Upper lobe of left lung (tissue), 6 donors: ENCODE measurements at regions not wholly inside any gene's neighbourhood (a gene's known extent, or its start where the extent isn't known, plus 50 kb on each side); places are given as distances from the start of the nearest gene placed in this dataset.

Experiments used
- ATAC-seq, 2 donors: fragments of 200-7000 bp; cut with Tn5 transposase; one replicate each; pipeline ENCODE4 v1.9.1; 2022; ENCODE audit warnings: mild to moderate bottlenecking in 2 of 2, moderate library complexity in 2 of 2; ENCODE audit not compliant: low FRiP score in 2 of 2
- DNase-seq, 2 donors: peaks; one replicate each; pipeline ENCODE4 v3.0.0-alpha.2; 2019 to 2020
- H3K27ac ChIP-seq, 4 donors: fragments of 200-600 bp; sonication (generic); one replicate each; pipeline ENCODE4 v1.5.1; 2016 to 2019
- H3K27me3 ChIP-seq, 4 donors: fragments of 200-600 bp; sonication (generic); one replicate each; pipeline ENCODE4 v1.5.1; 2017 to 2019
- H3K36me3 ChIP-seq, 4 donors: fragments of 200-600 bp; sonication (generic); one replicate each; pipeline ENCODE4 v1.5.1; 2016 to 2019
- H3K4me1 ChIP-seq, 4 donors: fragments of 200-600 bp; sonication (generic); one replicate each; pipeline ENCODE4 v1.5.1; 2018 to 2019
- H3K4me3 ChIP-seq, 4 donors: fragments of 200-600 bp; sonication (generic); one replicate each; pipeline ENCODE4 v1.5.1; 2017 to 2019; ENCODE audit warnings: mild to moderate bottlenecking in 2 of 4, moderate library complexity in 1 of 4
- H3K9me3 ChIP-seq, 4 donors: fragments of 200-600 bp; sonication (generic); one replicate each; pipeline ENCODE4 v1.5.1; 2018 to 2019
- CTCF ChIP-seq, 6 experiments: fragments of 450-650 bp in 4 of 6; fragments of 200-600 bp in 2 of 6; sonication (generic) in 2 of 6; IDR thresholded peaks; one replicate each; pipeline ENCODE4 v1.5.1; 2016 to 2019; ENCODE audit warnings: antibody characterized with exemption in 6 of 6
- EP300 ChIP-seq, 4 donors: sonication (generic); formaldehyde crosslinking; IDR thresholded peaks; one replicate each; pipeline ENCODE4 v1.5.1; 2017; ENCODE audit warnings: antibody characterized with exemption in 4 of 4, control low read depth in 2 of 4
- POLR2A ChIP-seq, 4 donors: fragments of 450-650 bp; IDR thresholded peaks; one replicate each; pipeline ENCODE4 v1.5.1; 2016 to 2017; ENCODE audit warnings: antibody characterized with exemption in 4 of 4, mild to moderate bottlenecking in 2 of 4
- POLR2AphosphoS5 ChIP-seq, 2 donors: sonication (generic); formaldehyde crosslinking; IDR thresholded peaks; one replicate each; pipeline ENCODE4 v1.5.1; 2017; ENCODE audit warnings: antibody characterized with exemption in 2 of 2
- WGBS, 2 donors: methylation state at CpG; one replicate each; pipeline ENCODE4 v1.1.5; 2017 to 2018; 5-methylcytosine and 5-hydroxymethylcytosine counted together
- donor health status: DM: no; HTN: no; CAD: no; lungs with moderate emphysema.
- donor health status: DM: no; HTN: yes; CAD: no; lungs with severe emphysema.

DNA sequence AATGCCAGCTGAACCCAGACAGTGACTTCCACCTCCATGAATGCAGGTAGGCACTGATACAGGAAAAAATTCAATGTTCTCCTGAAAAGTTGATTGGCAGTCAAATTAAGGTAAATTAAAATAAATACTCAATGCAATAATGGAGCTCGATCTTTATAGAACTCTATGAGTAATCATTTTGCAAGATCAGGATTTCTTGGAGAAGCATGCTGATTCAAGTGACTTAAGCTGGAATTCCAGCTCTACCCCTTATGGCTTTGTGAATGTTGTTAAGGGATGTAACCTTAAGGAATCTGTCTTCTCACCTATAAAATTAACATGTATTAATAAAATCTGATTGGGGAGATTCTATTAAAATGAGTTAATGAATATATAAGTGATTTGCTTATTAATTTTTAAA, 145.1 kb downstream of the QPCT start:
- 67 to 90% methylated on average over 1 of the region's 1 CpG for WGBS, 2 donors
- Histone ChIP-seq H3K9me3 (no peaks in the 10 kb centered on the region), H3K27me3 (no peaks in the 10 kb centered on the region), H3K4me1 (no peaks in the 10 kb centered on the region), H3K4me3 (no peak overlapping the region), H3K36me3 (no peaks in the 10 kb centered on the region), H3K27ac (no peak overlapping the region)
- ATAC-seq, result no peak
- TF ChIP-seq POLR2AphosphoS5 (IDR thresholded peaks at IDR 0.05) (no peak), EP300 (IDR thresholded peaks at IDR 0.05) (no peak), CTCF (IDR thresholded peaks at IDR 0.05) (no peak), POLR2A (IDR thresholded peaks at IDR 0.05) (no peak)
- DNase-seq, result no peak

DNA sequence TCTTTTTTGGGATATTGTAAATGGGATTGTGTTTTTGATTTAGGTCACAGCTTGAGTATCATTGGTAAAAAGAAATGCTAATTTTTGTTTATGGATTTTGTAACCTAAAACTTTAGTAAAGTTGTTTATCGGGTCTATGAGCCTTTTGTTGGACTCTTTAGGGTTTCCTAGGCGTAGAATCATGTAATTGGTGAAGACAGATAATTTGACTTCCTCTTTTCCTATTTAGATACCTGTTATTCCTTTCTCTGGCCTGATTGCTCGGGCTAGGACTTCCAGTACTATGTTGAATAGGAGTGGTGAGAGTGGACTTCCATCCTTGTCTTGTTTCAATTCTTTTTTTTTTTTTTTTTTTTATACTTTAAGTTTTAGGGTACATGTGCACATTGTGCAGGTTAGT, 149.0 kb downstream of the QPCT start:
- DNase-seq, result no peak
- no peak overlapping the region for H3K27ac ChIP-seq
- ATAC-seq, result no peak
- no peak for TF ChIP-seq EP300 (IDR thresholded peaks at IDR 0.05)
- TF ChIP-seq POLR2AphosphoS5 (IDR thresholded peaks at IDR 0.05), result no peak
- TF ChIP-seq CTCF (IDR thresholded peaks at IDR 0.05), result no peak
- no peak for TF ChIP-seq POLR2A (IDR thresholded peaks at IDR 0.05)
- no peaks in the 10 kb centered on the region for H3K4me1 ChIP-seq
- no peaks in the 10 kb centered on the region for H3K9me3 ChIP-seq
- no peak overlapping the region for H3K4me3 ChIP-seq
- no peaks in the 10 kb centered on the region for H3K36me3 ChIP-seq
- WGBS, 2 donors, result 97% methylated on average over 3 of the region's 3 CpGs
- H3K27me3 ChIP-seq, result no peaks in the 10 kb centered on the region

DNA sequence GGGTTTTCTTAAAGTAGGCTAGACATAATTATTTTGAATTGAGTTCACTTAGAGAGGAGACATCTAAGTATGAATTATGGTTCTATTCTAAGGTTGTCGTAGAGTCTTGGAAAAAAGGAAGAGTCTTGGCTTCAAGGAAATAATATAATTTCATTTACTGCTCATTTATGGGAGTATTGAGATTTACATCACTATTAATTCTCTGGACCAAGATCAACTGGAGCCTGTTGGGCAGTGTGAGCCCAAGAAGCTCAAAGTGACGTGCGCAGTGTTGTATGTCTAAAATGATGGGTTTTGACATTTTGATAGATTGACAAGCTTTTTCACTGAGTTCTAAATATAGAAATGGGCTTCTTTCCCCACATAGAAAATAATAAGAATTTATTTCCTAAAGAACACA, 154.7 kb downstream of the QPCT start:
- TF ChIP-seq CTCF (IDR thresholded peaks at IDR 0.05), result no peak
- no peak for TF ChIP-seq POLR2AphosphoS5 (IDR thresholded peaks at IDR 0.05)
- no peak for TF ChIP-seq EP300 (IDR thresholded peaks at IDR 0.05)
- no peak for TF ChIP-seq POLR2A (IDR thresholded peaks at IDR 0.05)

GRCh38 chr2:37500031-37500430, 155.6 kb downstream of the QPCT start:
- Histone ChIP-seq H3K27ac (no peak overlapping the region), H3K4me1 (no peaks in the 10 kb centered on the region), H3K9me3 (no peaks in the 10 kb centered on the region), H3K36me3 (no peaks in the 10 kb centered on the region), H3K27me3 (no peaks in the 10 kb centered on the region), H3K4me3 (no peak overlapping the region)
- TF ChIP-seq POLR2AphosphoS5 (IDR thresholded peaks at IDR 0.05), result no peak
- TF ChIP-seq POLR2A (IDR thresholded peaks at IDR 0.05), result no peak
- TF ChIP-seq EP300 (IDR thresholded peaks at IDR 0.05), result no peak
- TF ChIP-seq CTCF (IDR thresholded peaks at IDR 0.05), result no peak
- no peak for ATAC-seq
- no peak for DNase-seq

More for the DNA sequence above, 154.7 kb downstream of the QPCT start:
- Histone ChIP-seq H3K4me3 (no peak overlapping the region), H3K36me3 (no peaks in the 10 kb centered on the region), H3K4me1 (no peaks in the 10 kb centered on the region), H3K27me3 (no peaks in the 10 kb centered on the region), H3K9me3 (no peaks in the 10 kb centered on the region), H3K27ac (no peak overlapping the region)
- 96 to 97% methylated on average over 3 of the region's 3 CpGs for WGBS, 2 donors
- DNase-seq, result no peak
- ATAC-seq, result no peak

DNA sequence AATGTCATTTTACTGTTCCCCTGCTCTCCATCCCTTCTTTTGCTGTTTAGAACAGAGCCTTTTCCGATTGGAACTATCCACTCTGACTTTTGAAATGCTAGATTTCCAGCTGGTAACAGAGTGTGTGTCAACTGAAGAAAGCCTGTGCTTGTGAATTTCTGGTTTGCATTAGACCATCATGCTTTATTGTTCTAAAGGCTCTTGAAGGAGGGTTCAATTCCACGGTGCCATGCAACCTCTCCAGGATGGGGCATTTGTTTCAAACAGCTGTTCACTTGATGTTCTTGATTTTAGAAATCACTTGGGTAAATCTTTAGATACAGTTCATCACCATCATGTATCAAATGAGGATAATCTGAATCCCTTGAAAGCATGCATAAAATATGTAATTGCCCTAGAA, 156.7 kb downstream of the QPCT start:
- Histone ChIP-seq H3K4me3 (no peak overlapping the region), H3K36me3 (no peaks in the 10 kb centered on the region), H3K27me3 (no peaks in the 10 kb centered on the region), H3K4me1 (no peaks in the 10 kb centered on the region), H3K27ac (no peak overlapping the region), H3K9me3 (no peaks in the 10 kb centered on the region)
- no peak for TF ChIP-seq EP300 (IDR thresholded peaks at IDR 0.05)
- no peak for TF ChIP-seq POLR2AphosphoS5 (IDR thresholded peaks at IDR 0.05)
- TF ChIP-seq POLR2A (IDR thresholded peaks at IDR 0.05), result no peak
- TF ChIP-seq CTCF (IDR thresholded peaks at IDR 0.05), result no peak
- 67 to 80% methylated on average over 2 of the region's 2 CpGs for WGBS, 2 donors
- ATAC-seq, result no peak
- DNase-seq, result no peak
